Thyroid gland (tissue), 4 donors: ENCODE measurements at regions not wholly inside any gene's neighbourhood (a gene's known extent, or its start where the extent isn't known, plus 50 kb on each side); places are given as distances from the start of the nearest gene placed in this dataset.

Experiments
- CTCF ChIP-seq, 6 experiments: fragments of 200-600 bp in 3 of 6; fragments of 450-650 bp in 3 of 6; sonication (generic) in 3 of 6; IDR thresholded peaks; one replicate each; pipeline ENCODE4 v1.5.1; 2016 to 2019; ENCODE audit warnings: antibody characterized with exemption in 6 of 6, mild to moderate bottlenecking in 2 of 6, inconsistent platforms in 1 of 6, moderate library complexity in 1 of 6
- POLR2A ChIP-seq, 2 donors: fragments of 450-650 bp; IDR thresholded peaks; one replicate each; pipeline ENCODE4 v1.6.1; 2017; ENCODE audit warnings: antibody characterized with exemption in 2 of 2, mild to moderate bottlenecking in 2 of 2, moderate library complexity in 1 of 2

DNA sequence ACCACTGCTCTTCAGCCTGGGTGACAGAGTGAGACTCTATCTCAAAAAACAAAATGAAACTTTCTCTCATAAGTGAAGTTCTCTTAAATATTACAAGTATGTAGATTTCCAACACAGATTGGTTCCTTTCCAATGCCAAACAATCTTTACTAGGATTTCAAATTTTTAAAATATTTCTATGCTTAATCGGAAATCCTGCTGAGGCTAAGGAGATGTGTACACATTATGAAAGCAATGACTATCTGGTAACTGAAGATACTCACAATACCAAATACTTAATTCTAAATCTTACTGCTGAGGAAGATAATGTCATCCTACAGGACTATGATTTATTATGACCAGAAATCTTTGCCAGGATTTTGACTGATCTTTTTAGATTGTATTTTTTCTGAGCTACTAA, 255.6 kb upstream of the ZNF717 start:
- TF ChIP-seq CTCF (IDR thresholded peaks at IDR 0.05) (no peak), POLR2A (IDR thresholded peaks at IDR 0.05) (no peak)
